ENCODE measurements at regions not wholly inside any gene's neighbourhood (a gene's known extent, or its start where the extent isn't known, plus 50 kb on each side); places are given as distances from the start of the nearest gene placed in this dataset.

DNA sequence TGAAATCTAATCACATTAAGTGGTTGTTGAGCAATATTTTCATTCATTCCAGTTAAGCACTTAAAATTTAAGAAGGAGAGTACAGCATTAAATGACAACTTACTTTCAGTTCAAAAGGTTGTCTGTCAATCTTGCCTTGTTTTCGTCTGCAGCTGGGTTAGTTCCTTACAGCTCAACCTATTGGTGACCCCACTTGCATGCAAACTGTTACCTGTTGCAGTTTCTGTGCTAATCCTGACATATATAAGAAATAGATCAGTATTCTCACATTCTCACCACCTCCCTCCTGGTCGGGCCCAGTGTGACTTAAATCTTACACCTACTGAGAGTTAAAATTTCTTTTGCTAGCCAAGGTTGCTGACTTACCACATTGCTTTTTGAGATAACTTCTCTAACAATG, 191.8 kb upstream of the SMC2 start:
- intact Hi-C loops (cut with micrococcal nuclease): no loop called here
- POLR2A ChIA-PET: no interaction called here
- H3K4me3 Mint-ChIP-seq: no peak overlapping the region
- no peak for ATAC-seq
- CTCF ChIA-PET: no interaction called here
- peaks cover 1% of the 10 kb centered on the region for H3K27me3 Mint-ChIP-seq
- no peaks in the 10 kb centered on the region for H3K36me3 Mint-ChIP-seq (ENCODE audit: low read depth)
- no peaks in the 10 kb centered on the region for H3K4me1 Mint-ChIP-seq (ENCODE audit: low read depth)
- no peak overlapping the region for H3K27ac Mint-ChIP-seq
- TF ChIP-seq, protein P1, sequence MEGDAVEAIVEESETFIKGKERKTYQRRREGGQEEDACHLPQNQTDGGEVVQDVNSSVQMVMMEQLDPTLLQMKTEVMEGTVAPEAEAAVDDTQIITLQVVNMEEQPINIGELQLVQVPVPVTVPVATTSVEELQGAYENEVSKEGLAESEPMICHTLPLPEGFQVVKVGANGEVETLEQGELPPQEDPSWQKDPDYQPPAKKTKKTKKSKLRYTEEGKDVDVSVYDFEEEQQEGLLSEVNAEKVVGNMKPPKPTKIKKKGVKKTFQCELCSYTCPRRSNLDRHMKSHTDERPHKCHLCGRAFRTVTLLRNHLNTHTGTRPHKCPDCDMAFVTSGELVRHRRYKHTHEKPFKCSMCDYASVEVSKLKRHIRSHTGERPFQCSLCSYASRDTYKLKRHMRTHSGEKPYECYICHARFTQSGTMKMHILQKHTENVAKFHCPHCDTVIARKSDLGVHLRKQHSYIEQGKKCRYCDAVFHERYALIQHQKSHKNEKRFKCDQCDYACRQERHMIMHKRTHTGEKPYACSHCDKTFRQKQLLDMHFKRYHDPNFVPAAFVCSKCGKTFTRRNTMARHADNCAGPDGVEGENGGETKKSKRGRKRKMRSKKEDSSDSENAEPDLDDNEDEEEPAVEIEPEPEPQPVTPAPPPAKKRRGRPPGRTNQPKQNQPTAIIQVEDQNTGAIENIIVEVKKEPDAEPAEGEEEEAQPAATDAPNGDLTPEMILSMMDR (IDR thresholded peaks at IDR 0.05): no peak
- no peak for DNase-seq
- H3K9me3 Mint-ChIP-seq: no peaks in the 10 kb centered on the region

DNA sequence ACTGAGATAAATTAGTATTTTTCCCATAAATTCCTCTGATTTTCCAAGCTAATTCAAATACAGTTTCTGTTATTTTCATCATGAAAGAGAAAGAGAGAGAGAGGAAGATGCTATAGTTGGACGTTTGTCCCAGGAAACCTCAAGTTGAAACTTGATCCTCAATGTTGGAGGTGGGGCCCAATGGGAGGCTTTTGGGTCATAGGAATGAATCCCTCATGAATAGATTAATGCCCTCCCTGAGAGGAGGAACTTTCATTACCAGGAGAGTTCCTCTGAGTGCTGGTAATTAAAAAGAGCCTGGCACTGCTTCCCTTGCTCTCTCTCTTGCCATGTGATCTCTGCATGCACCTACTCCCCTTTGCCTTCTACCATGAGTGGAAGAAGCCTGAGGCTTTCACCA, 189.9 kb upstream of the SMC2 start:
- TF ChIP-seq, protein P1 (IDR thresholded peaks at IDR 0.05): no peak
- no peaks in the 10 kb centered on the region for H3K4me1 Mint-ChIP-seq (ENCODE audit: low read depth)
- POLR2A ChIA-PET: no interaction called here
- CTCF ChIA-PET: no interaction called here
- H3K27me3 Mint-ChIP-seq: peaks cover 1% of the 10 kb centered on the region
- intact Hi-C loops (cut with micrococcal nuclease): no loop called here
- H3K27ac Mint-ChIP-seq: no peak overlapping the region
- ATAC-seq (no peak), DNase-seq (no peak)
- H3K9me3 Mint-ChIP-seq: no peaks in the 10 kb centered on the region
- no peaks in the 10 kb centered on the region for H3K36me3 Mint-ChIP-seq (ENCODE audit: low read depth)
- no peak overlapping the region for H3K4me3 Mint-ChIP-seq

DNA sequence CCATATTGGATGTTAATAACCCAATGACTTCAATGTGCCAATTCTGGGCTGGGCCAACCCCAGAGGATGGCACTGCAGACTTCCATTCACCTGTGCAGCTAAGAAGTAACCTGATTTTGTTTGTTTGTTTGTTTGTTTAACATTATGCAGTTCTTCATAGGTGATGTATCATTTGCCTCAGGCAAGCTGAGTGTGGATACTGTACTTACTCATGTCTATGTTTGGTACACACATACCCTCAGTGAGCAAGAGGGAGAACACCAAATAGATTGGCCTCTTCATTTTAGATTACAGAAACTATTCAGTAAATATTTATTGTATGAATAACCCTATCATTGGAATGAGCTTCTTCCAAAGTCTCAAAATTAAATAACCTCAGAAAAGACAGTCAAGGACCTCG, 180.2 kb upstream of the SMC2 start:
- DNase-seq: no peak
- Mint-ChIP-seq H3K9me3 (no peaks in the 10 kb centered on the region), H3K27ac (no peak overlapping the region), H3K27me3 (peaks cover 2% of the 10 kb centered on the region), H3K4me3 (no peak overlapping the region), H3K36me3 (ENCODE audit: low read depth) (no peaks in the 10 kb centered on the region), H3K4me1 (ENCODE audit: low read depth) (no peaks in the 10 kb centered on the region)
- TF ChIP-seq, protein P1 (IDR thresholded peaks at IDR 0.05): no peak
- intact Hi-C loops (cut with micrococcal nuclease): loop anchor here (10.0 kb wide), 1 partner anchor 49 kb away; no protein-coding TSS in a partner anchor
- ChIA-PET CTCF (no interaction called here), POLR2A (no interaction called here)
- no peak for ATAC-seq

DNA sequence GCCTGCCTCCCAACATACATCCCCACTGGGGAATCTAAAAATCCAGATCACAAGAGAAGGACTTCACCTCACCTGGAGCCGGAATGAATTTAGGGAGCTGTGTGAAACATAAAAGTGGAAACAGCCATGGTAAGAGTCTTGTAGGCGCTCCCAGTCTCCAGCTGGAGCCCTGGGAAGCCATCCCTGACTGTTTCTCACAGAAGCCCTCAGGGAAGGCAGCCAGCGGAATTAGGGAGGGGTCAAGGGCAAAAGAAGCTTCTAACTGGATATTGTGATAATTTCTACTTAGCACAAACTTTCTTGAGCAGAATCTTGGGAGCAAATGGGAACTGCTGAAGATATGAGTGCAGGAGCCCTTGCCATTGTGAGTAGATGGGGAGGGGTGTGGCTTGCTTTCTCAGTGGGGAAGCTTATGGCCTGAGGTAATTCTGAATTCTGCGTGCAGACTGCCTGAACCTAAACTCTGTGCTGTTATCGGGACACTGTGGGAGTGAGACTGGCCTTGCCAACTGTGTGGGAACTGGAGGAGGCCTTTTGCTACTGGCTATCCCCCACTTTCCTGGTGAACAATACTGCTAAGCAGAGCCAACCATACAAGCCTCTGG, 174.4 kb upstream of the SMC2 start:
- no peak overlapping the region for H3K27ac Mint-ChIP-seq
- no peaks in the 10 kb centered on the region for H3K36me3 Mint-ChIP-seq (ENCODE audit: low read depth)
- H3K27me3 Mint-ChIP-seq: peaks cover 4% of the 10 kb centered on the region
- H3K9me3 Mint-ChIP-seq: no peaks in the 10 kb centered on the region
- H3K4me1 Mint-ChIP-seq (ENCODE audit: low read depth): no peaks in the 10 kb centered on the region
- ChIA-PET CTCF (no interaction called here), POLR2A (interaction anchor here (0.6 kb wide), 1 partner anchor 436 kb away, joined by 3 read pairs; no protein-coding TSS in a partner anchor)
- DNase-seq (no peak), ATAC-seq (no peak)
- no peak overlapping the region for H3K4me3 Mint-ChIP-seq
- intact Hi-C loops (cut with micrococcal nuclease): loop anchor here (10.0 kb wide), 1 partner anchor 55 kb away; no protein-coding TSS in a partner anchor
- TF ChIP-seq, protein P1 (IDR thresholded peaks at IDR 0.05): no peak

DNA sequence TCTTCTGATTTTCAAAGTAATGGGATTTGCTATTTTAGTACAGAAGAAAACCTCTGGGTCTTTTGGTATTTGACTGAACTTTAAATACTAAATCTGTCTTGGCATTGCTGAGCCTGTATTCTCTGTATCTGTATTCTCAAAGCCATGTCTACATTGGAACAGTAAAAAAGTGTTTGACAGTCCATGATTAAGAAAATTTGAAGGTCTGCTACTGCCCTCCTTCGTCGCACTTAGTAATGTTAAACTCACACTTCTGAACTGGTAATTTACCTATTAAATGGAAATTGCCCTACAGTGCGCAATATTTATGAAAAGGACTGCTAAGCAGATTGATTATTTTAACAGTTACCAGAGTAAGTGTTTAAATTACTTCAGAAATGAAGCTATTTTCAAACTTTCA, 165.7 kb upstream of the SMC2 start:
- Mint-ChIP-seq H3K27ac (no peak overlapping the region), H3K9me3 (no peaks in the 10 kb centered on the region), H3K36me3 (ENCODE audit: low read depth) (no peaks in the 10 kb centered on the region), H3K27me3 (peaks cover 1% of the 10 kb centered on the region), H3K4me3 (no peak overlapping the region), H3K4me1 (ENCODE audit: low read depth) (no peaks in the 10 kb centered on the region)
- TF ChIP-seq, protein P1 (IDR thresholded peaks at IDR 0.05): no peak
- ATAC-seq (no peak), DNase-seq (no peak)
- ChIA-PET CTCF (no interaction called here), POLR2A (no interaction called here)
- intact Hi-C loops (cut with micrococcal nuclease): loop anchor here (5.0 kb wide), 1 partner anchor 51 kb away; no protein-coding TSS in a partner anchor
